HG03575 (cell line): ENCODE measurements at regions not wholly inside any gene's neighbourhood (a gene's known extent, or its start where the extent isn't known, plus 50 kb on each side); places are given as distances from the start of the nearest gene placed in this dataset.

Source experiments
- ATAC-seq: cut with Tn5 transposase; IDR thresholded peaks from one replicate; pipeline ENCODE4 v1.9.1; 2021; ENCODE audit not compliant: unreplicated experiment, insufficient number of reproducible peaks, low FRiP score; ENCODE audit errors: extremely low read depth

DNA sequence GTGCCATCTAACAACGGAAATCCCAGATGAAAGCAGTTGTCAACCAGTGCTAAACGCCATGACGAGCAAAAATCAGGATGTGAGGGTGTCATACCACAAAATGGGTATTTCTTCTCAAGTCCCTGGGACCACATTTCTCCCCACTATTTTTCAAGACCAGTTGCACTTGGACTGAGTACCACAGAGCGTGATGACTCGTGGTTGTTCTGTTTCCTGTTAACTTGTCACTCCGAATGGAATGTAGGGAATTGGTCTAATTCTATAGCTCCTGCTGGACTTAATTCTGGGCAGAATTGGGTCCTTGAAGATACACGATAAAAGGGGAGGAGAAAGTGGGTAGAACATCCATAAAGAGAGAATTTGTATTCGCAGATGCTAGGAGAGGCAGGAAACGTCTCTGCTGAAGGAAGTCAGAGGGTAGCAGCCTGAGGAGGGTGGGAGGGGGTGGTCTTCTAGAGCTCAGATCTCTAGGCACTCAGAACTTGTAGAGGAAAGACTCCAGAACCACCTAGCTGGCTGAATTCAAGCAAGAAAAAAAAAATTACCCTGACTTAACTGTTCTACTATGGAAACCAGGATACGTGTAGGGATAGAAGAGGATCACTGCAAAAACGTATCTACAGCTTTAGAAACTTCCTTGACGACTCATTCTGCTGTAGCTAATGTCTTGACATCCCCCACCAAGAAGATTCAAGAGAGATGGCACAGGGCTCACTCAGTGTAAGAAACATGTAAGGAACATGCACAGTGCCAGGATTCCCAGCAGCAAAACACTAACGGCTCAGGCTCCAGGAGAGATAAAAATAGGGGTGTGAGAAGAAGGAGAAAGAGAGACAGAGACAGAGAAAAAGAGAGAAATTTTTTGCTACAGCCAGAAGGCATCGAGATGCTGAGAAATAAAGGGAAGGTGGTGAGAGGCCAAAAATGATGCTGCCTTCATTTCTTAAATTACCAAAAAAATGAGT lies 494.7 kb downstream of the CD83 start:
- no peak for ATAC-seq

DNA sequence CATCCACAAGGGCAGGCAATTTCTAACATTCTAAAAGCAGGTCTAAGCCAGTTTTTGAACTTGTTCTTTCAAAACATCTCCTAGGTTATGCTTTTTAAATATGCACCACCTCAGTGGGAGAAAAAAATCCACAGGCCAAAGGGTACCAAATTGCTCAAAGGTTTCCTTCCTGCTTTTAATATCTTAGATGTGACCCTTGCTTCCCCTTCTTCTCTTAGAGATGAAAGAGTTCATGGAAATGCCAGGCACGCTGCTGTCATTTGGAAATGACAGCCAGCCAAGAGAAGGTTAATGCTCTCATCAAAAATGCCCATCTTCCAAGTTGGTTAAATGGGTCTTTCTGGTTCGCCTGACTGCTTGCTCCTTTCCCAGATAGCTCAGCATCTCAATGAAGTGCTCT lies 497.1 kb downstream of the CD83 start:
- no peak for ATAC-seq

DNA sequence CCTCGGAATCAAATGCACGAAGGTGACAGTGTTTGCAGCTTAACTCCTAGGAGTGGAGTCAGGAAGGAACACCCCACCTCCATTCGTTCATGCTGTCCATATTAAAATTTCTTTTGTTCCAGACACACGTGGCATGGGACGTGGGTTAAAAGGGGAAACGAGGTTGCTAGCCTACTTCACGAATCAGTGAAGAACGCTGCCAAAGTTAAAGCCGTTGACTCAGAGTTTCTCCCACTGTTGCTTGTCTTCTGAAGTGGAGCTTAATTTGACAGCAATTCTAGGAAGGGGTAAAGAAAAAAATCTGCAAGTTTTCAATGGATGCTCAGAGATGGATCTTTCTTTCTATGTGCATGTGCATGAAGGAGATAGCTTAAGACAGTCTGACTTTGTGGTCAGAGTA lies 499.1 kb downstream of the CD83 start:
- ATAC-seq: no peak

DNA sequence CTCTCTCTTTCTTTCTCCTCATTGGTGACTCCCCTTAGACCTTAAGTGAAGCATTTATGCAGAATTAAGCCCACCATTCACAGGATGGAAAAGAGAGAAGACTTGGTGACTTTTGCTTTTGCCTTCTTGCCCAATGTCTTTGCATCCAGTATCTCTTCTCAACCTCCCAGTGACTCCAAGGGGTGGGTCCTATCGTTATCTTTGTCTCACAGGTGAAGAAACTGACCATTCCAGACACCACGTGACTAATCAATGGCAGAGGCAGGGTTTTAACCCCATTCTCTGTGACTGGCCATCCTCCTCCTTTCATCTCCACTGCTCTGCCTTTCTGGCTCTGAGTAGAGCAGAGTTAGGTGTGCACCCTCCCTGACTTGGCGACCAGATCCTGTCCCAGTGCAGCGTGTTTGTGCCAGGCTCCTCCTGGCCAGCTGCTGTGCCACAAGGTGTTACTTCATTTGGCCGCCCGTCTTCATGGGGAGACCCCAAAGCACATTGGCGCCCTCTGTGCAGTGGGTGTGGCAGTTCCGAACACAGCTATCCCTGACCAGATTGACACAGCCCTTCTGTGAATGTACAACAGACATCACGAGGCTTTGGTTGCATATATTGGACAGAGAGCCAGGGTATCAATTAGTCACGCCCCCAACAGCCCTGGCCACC lies 501.3 kb downstream of the CD83 start:
- ATAC-seq: no peak

DNA sequence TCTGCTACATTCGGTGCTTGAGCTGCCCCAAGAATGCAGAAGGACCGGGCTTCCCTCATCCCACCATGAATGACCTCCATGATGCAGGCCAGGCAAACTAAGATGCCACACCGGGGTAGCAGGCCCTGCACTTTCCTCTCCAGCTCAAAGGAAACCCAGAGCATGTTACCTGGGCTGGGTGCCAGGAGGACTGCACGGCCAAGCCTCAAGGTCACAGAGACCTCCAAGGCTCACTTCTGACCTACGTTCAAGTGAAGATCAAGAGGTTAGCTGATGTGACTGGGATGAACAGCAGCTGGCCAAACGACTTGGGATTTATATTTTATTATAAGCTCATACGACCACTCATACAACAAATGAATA lies 501.8 kb downstream of the CD83 start:
- ATAC-seq: no peak

DNA sequence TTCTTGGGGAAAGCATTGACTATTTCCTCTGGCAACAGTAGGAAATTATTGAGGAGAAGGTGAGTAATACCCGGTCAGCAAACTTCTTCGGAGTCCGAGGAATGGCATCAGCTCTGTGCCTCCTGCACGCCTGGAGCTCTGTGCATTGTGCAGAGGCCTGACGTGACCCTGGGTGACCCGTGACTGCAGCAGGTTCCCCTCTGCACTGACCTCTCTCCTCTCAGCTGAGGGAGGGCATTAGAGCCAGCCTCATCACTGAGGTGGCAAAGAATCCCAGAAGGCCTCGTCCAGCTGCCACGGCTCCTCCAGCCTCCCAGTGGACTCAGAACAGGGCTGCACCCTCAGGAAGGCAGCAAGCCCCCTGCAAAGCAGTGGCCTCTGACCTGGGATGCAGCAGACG lies 502.9 kb downstream of the CD83 start:
- ATAC-seq: no peak

DNA sequence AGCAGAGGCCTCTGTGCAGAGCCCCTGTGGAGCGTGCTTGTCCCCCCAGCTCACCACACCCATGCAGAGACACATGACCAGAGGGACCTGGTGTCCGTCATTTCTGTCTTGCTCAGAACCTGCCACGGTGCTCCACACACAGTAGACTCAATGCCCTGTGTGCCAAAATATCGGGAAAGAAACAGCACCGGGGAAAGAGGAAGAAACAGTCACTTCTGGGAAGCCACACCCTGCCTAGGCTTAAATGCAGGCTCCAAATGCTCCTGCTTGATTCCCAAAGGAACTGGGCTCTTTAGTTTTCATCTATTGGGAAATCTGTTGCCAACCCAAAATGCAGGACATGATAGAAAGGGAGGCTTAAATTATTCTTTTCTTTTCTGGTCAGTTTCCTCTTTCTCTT lies 503.9 kb downstream of the CD83 start:
- no peak for ATAC-seq

DNA sequence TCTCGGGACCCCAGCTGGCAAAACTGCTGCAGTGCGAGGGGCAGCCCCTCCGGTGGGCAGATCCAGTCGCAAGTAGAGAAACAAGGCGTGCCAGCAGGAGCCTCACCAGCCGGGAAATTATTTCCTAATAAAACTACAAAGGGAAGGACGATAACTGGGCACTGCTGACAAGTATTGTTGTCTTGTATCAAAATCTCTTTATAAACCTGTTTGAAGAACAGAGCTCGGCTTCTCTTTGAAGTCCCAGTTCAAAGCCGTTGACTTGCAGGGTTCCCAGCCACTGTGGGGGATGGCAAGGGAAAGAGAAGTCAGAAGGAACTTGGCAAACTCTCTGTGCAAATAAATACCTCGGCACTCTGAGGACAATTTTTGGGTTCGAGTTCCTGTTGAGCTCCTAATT lies 504.5 kb downstream of the CD83 start:
- ATAC-seq: no peak

DNA sequence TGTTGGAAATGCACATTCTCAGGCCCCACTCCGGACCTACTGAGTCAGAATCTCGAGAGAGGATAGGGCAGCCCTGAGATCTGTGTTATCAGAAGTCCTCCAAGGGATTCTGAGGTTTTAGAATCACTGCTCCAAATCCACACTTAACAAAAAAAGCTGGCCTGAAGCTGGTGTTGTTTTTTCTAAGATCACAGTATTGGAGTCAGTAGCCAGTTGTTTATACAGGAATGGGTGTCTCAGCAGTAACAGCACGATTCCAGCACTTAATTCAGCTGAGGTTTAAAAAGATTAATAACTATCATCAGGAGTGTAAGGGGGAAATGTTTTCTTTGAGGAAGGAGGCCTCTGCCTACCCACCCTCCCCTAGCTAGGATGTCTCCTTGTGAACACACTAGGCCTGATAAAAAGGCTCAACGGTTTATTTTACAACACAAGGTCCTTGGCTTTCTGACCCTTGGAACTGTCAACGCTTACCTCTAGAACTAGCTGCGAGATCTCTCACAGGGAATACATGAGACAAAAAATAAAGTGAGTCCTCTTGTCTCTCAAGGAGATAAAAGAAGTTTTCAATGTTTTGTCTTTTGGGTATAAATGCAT lies 505.4 kb downstream of the CD83 start:
- ATAC-seq: no peak

DNA sequence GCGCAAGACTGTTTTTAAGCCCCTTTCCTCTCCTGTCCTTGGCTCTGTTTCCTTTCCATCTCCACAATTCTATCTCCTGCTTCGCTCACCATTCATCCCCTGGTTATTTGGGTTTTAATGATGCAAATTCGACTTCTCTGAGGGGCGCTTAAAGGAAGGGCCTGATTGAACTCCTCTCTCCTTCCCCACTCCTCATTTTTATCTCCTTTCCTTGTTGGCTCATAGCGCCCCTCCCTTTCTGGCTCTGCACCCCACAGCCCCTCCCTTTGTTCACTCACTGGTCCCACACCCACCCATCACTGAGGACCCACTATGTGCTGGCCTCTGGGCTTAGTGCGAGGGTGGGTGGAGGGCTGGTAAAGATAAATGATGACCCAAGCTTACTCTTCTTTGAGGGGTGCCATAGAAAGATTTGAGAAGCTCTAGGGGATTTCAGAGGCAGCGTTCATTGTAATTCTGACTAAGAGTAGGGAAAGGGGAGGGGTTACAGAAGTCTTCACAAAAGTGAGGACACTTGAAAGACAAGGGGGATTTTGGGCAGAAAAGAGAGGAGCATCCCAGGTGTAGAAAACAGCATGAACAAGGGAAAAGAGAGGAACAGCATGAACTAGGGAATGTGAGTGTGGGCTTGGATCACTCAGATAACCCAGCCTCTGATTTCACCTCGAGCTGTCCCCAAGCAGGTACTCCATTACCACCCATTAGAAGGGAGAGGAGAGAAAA lies 507.8 kb downstream of the CD83 start:
- ATAC-seq: no peak

DNA sequence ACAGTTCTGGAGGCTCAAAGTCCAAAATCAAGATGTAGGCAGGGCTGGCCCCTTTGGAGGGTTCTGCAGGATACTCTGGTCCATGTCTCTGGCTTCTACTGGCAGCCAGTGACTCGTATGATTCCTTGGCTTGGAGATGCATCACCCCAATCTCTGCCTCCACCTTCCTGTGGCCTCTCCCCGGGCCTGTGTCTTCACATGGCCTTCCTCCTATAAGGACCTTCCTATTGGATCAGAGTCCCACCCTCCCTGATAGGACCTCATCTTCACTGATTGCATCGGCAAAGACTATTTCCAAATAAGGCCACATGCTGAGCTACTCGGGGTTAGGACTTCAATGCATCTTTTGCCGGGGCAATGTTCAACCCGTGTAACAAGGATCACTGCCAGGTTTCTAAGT lies 509.0 kb downstream of the CD83 start:
- ATAC-seq: no peak

DNA sequence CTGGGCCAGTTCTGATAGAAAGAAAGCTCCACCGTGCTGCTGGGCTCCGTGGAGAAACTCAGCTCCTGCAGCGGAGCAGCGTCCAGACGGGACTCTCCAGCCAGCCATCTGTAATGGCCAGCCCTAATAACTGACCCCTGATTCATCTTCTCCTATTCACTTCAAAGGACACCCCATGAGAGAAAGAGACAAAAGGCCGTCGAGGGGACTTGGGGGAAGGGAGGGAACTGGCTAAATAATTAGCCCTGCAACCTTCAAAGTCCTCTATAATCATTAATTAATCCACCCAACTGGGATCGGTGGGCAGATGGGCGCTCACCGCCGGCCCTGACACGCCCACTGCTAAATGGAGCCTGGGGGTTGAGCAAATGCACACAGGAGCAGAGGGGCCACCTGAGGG lies 512.4 kb downstream of the CD83 start:
- no peak for ATAC-seq

DNA sequence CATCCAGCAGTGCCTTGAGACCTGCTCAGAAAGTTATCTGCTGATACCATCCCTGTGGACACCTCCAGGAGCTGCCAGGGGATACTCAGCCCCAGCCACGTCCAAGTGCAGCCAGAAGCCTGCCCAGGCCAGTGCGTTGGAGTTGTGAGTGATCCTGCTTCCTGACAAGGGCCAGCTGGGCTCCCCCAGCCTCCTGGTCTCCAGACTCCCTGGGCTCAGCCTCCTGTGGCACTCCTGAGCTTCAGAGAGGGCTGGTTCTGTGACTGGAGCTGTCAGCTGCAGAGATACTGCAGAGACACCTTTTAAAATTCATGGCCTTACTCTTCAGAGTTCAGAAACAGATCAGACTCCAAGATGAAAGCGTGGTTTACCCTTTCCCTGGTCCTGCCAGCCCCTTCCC lies 515.9 kb downstream of the CD83 start:
- ATAC-seq: no peak

DNA sequence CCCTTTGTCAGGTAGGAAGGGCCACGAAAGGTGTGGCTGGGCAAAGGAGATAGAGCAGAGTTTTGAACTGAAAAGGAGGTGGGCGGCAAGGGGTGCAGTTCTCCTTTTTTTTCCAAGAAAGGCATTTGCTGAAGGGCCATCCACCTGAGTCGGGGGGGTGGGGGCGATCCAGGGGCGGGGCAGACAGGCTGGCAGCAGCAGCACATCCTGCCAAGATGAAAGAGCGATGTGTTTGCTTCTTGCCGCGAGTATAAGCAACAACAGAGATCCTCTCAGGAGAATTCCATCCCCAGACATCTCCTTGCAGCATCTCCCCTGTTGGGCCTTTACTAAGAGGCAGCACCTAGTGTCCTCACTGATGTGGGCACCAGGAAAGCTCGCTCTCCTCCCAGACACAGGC lies 516.5 kb downstream of the CD83 start:
- ATAC-seq: no peak

DNA sequence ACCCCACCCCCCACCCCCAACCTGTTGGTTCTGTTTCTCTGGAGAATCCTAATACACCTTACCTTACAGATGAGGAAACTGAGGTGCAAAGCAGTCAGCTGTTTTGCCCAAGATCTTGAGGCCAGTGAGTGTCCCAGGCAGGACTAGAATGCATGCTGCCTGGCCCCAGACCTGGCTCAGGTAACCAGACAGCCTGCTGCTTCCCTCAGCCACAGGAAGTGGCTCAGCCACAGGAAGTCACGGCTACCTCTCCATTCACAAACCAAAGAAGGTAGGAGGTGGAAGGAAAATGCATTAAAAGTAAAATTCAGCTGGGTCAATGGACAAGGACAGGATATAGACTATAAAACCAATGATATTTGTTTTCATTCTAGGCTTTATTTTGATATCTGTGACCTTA lies 517.6 kb downstream of the CD83 start:
- no peak for ATAC-seq

DNA sequence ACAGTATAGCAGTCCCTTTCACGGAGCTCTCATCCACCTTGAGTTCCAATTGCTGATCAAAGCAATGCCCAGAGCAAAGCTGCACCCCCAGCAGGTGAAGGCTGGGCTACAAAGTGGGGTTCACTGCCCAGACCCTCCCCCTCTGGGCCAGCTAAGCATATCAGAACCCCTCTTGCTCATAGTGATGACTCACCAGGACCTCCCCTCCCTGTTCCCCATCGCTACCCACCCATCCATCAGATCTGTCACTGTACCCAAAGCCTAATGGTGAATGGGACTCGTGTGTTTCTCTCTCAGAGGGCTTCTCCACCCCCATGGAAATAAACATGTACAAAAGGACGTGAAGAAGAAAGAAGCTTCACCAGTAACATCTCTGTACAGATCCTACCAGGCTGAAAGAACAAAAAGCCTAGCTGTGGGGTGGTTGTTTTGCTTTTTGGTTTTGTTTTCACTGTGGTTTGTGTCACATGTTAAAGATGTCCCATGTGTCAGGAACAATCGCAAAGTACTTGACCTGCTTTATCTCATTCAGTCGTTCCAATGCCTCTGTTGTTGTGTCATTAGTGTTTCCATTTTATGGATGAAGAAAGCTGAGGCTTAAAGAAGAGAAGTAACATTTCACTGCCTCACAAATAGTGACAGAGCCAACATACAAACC lies 518.5 kb downstream of the CD83 start:
- ATAC-seq: no peak

DNA sequence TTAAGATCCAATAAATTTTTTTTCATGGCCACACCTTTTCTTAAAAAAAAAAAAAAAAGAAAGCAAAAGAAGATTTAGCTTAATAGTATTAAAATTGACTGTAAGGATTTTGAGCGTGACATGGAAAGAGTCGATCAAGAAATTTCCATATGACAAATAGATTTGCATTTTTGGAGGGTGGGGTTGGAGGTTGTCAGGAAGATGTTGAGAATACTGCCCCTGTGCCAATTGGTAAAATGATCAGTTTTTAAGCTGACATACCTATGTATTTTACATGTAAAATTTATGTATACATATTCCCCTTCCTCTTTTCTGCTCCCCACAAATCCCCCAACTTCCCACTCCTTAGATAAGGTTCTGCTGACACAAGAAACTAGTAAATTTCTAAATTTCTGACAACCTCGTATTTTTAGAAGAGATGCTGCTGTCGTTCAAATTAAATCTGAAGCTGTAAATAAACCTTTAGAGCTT lies 520.9 kb downstream of the CD83 start:
- ATAC-seq: no peak

DNA sequence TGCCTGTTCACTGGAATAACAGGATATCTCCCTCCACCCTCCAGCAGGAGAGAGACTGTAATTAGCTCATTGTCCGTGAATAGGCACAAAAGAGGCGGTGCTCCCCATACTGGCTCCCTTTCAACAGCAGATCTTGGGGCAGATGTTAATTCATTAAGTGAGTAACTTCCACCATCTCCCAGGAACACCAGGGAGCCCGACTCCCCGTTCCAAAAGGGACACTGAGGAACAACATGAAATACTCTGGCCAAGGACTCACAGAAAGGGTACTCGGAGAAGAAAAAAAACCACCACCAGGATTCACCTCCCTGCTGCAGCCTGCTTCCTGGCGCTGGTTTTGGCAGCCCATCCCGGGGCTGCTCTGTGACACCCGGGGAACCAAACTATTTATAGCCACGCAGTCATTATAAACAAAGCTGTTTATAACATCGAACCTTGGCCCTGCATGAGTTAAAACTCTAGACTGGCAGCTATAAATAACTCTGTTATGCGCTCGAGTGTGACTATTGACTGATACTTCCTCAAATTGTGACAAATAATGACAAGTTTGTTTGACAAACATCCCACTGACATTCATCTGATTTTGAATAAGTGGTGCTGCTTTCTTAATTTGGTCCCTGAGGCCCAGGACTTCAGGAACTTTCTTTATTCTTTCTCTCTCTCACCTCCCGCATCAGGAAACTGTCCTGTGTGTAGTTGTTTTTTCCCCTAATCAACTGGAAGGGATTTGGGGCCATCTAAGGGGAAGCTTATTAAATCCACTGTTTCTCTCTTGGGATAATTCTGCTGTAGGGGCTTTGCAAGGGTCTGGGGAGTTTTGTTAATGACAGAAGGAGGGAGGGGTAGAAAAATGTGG lies 521.6 kb downstream of the CD83 start:
- no peak for ATAC-seq
